Keratinocyte (primary cell): ENCODE measurements at regions not wholly inside any gene's neighbourhood (a gene's known extent, or its start where the extent isn't known, plus 50 kb on each side); places are given as distances from the start of the nearest gene placed in this dataset.

Experiments
- DNase-seq: peaks from one replicate; pipeline ENCODE4 v3.0.0-alpha.2; 2011; ENCODE audit warnings: low read depth, missing footprints, low spot score
- FAIRE-seq: peaks from 2 replicates; lab custom pipeline; 2011; peaks lifted over from hg19 to GRCh38; lab: Jason Lieb, UNC
- H2AFZ ChIP-seq: 2 replicates; pipeline ENCODE4 v1.6.0; 2012; ENCODE audit warnings: low read length, control low read depth, inconsistent platforms; ENCODE audit not compliant: control insufficient read depth
- H3K27ac ChIP-seq: 2 replicates; pipeline ENCODE4 v1.5.1; 2011; ENCODE audit warnings: low read length; ENCODE audit not compliant: control insufficient read depth, insufficient read depth
- H3K27me3 ChIP-seq: 3 replicates; pipeline ENCODE4 v1.6.0; 2011; ENCODE audit warnings: low read length; ENCODE audit not compliant: control insufficient read depth, insufficient read depth; ENCODE audit errors: extremely low read depth
- H3K36me3 ChIP-seq, 2 experiments: 2 replicates in 1 of 2; 3 replicates in 1 of 2; pipeline ENCODE4 v1.5.1; 2011; ENCODE audit warnings: low read length in 2 of 2, mild to moderate bottlenecking in 1 of 2; ENCODE audit not compliant: control insufficient read depth in 2 of 2, insufficient read depth in 2 of 2; ENCODE audit errors: extremely low read depth in 1 of 2
- H3K4me1 ChIP-seq: 3 replicates; pipeline ENCODE4 v1.5.1; 2011; ENCODE audit warnings: low read length; ENCODE audit not compliant: control insufficient read depth, insufficient read depth; ENCODE audit errors: extremely low read depth
- H3K4me2 ChIP-seq: 3 replicates; pipeline ENCODE4 v1.6.0; 2011; ENCODE audit warnings: low read depth, low read length; ENCODE audit not compliant: control insufficient read depth, insufficient read depth; ENCODE audit errors: extremely low read depth
- H3K4me3 ChIP-seq, 3 experiments: fragments of 200-600 bp in 1 of 3; sonication (generic) in 1 of 3; 2 replicates in 2 of 3; 3 replicates in 1 of 3; pipeline ENCODE4 v1.5.1; 2011 to 2016; ENCODE audit warnings: low read length in 3 of 3, mild to moderate bottlenecking in 3 of 3, control low read depth in 2 of 3, inconsistent platforms in 1 of 3, low read depth in 1 of 3, mixed read lengths in 1 of 3, mixed run types in 1 of 3, moderate library complexity in 1 of 3; ENCODE audit not compliant: control insufficient read depth in 2 of 3, insufficient read depth in 2 of 3; ENCODE audit errors: extremely low read depth in 1 of 3
- H3K79me2 ChIP-seq: 2 replicates; pipeline ENCODE4 v1.6.0; 2012; ENCODE audit warnings: low read length; ENCODE audit not compliant: control insufficient read depth, insufficient read depth
- H3K9ac ChIP-seq: 3 replicates; pipeline ENCODE4 v1.6.0; 2011; ENCODE audit warnings: low read length; ENCODE audit not compliant: control insufficient read depth, insufficient read depth; ENCODE audit errors: extremely low read depth
- H3K9me1 ChIP-seq: 3 replicates; pipeline ENCODE4 v1.6.0; 2011; ENCODE audit warnings: low read length; ENCODE audit not compliant: control insufficient read depth, insufficient read depth; ENCODE audit errors: extremely low read depth
- H3K9me3 ChIP-seq: 2 replicates; pipeline ENCODE4 v1.5.1; 2012; ENCODE audit warnings: low read depth, low read length; ENCODE audit not compliant: control insufficient read depth
- H4K20me1 ChIP-seq: 3 replicates; pipeline ENCODE4 v1.6.0; 2011; ENCODE audit warnings: low read length; ENCODE audit not compliant: control insufficient read depth, insufficient read depth; ENCODE audit errors: extremely low read depth
- CTCF ChIP-seq, 3 experiments: IDR thresholded peaks in 1 of 3; conservative IDR thresholded peaks in 1 of 3; optimal IDR thresholded peaks in 1 of 3; 2 replicates in 2 of 3; 3 replicates in 1 of 3; pipeline versions ENCODE3 to v1.5.1; 2011; ENCODE audit warnings: low read length in 3 of 3, mild to moderate bottlenecking in 3 of 3, moderate library complexity in 2 of 3, control low read depth in 1 of 3, inconsistent platforms in 1 of 3; ENCODE audit not compliant: insufficient read depth in 2 of 3; ENCODE audit errors: extremely low read depth in 1 of 3
- EZH2 ChIP-seq: IDR thresholded peaks from one replicate; pipeline ENCODE4 v1.6.1; 2012; ENCODE audit warnings: inconsistent platforms, mild to moderate bottlenecking, low read length, moderate library complexity
- dilution Hi-C: fragments of 300-500 bp; cut with MboI; formaldehyde crosslinking; loops from one replicate; pipeline ENCODE4 v1.7.0; 2020; ENCODE audit warnings: low sequenced_read_pairs; ENCODE audit not compliant: extremely low pct_ligation_motif_present

- DNase-seq (no peak), FAIRE-seq (no peak)
- Histone ChIP-seq H3K9me3 (no peaks in the 10 kb centered on the region), H2AFZ (no peak overlapping the region), H3K4me3 (no peak overlapping the region), H3K27ac (no peak overlapping the region), H3K27me3 (no peaks in the 10 kb centered on the region), H3K9ac (no peak overlapping the region), H3K9me1 (no peaks in the 10 kb centered on the region), H3K36me3 (no peaks in the 10 kb centered on the region), H3K79me2 (no peaks in the 10 kb centered on the region), H4K20me1 (no peaks in the 10 kb centered on the region), H3K4me1 (no peaks in the 10 kb centered on the region), H3K4me2 (no peak overlapping the region)
- TF ChIP-seq EZH2 (no peak), CTCF (optimal IDR thresholded peaks at IDR 0.05 in 1 of 3, IDR thresholded peaks at IDR 0.05 in 1 of 3, conservative IDR thresholded peaks at IDR 0.05 in 1 of 3; ENCODE audit: extremely low read depth in 1 of 3, insufficient read depth in 2 of 3, low read length in 3 of 3) (no peak)
- dilution Hi-C loops = no loop called here
These were observed 158.0 kb upstream of the MGMT start for GRCh38 chr10:129308953-129309564.

GRCh38 chr10:129309565-129309964 lies 157.5 kb upstream of the MGMT start:
- H4K20me1 ChIP-seq = no peaks in the 10 kb centered on the region
- no peak overlapping the region for H2AFZ ChIP-seq
- no peaks in the 10 kb centered on the region for H3K9me1 ChIP-seq
- FAIRE-seq (no peak), DNase-seq (no peak)
- no peaks in the 10 kb centered on the region for H3K9me3 ChIP-seq
- no peak overlapping the region for H3K27ac ChIP-seq
- H3K4me3 ChIP-seq = no peak overlapping the region
- H3K4me2 ChIP-seq = no peak overlapping the region
- no peaks in the 10 kb centered on the region for H3K79me2 ChIP-seq
- no peaks in the 10 kb centered on the region for H3K27me3 ChIP-seq
- H3K36me3 ChIP-seq = no peaks in the 10 kb centered on the region
- no peaks in the 10 kb centered on the region for H3K4me1 ChIP-seq
- TF ChIP-seq CTCF (optimal IDR thresholded peaks at IDR 0.05 in 1 of 3, IDR thresholded peaks at IDR 0.05 in 1 of 3, conservative IDR thresholded peaks at IDR 0.05 in 1 of 3; ENCODE audit: extremely low read depth in 1 of 3, insufficient read depth in 2 of 3, low read length in 3 of 3) = no peak
- TF ChIP-seq EZH2 = no peak
- dilution Hi-C loops = no loop called here
- no peak overlapping the region for H3K9ac ChIP-seq
